RCC 7860 (cell line): ENCODE measurements at regions not wholly inside any gene's neighbourhood (a gene's known extent, or its start where the extent isn't known, plus 50 kb on each side); places are given as distances from the start of the nearest gene placed in this dataset.
"Not testable (repeated sequence)": the region's sequence is repeated elsewhere in the genome, so short reads cannot be mapped to it uniquely, and the experiment has no call there.

Source experiments
- DNase-seq: peaks from one replicate; pipeline ENCODE4 v3.0.0-alpha.2; 2015; ENCODE audit warnings: low spot score
- FAIRE-seq: peaks from 2 replicates; lab custom pipeline; 2012; peaks lifted over from hg19 to GRCh38; lab: Jason Lieb, UNC

DNA sequence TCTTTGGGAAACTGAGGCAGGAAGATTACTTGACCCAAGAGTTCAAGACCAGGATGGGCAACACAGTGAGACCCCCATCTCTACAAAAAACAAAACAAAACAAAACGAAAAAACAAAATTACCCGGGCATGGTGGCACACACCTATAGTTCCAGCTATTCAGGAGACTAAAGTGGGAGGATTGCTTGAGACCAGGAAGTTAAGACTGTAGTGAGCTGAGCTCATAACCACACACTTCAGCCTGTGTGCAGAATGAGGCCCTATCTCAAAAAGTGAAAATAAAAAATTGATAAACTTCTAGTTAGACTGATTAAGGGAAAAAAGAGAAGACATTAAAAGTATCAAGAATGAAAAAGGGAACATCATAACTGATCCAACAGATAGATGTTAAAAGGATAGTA lies 154.0 kb downstream of the RHOU start:
- DNase-seq, result no peak
- FAIRE-seq, result no peak

DNA sequence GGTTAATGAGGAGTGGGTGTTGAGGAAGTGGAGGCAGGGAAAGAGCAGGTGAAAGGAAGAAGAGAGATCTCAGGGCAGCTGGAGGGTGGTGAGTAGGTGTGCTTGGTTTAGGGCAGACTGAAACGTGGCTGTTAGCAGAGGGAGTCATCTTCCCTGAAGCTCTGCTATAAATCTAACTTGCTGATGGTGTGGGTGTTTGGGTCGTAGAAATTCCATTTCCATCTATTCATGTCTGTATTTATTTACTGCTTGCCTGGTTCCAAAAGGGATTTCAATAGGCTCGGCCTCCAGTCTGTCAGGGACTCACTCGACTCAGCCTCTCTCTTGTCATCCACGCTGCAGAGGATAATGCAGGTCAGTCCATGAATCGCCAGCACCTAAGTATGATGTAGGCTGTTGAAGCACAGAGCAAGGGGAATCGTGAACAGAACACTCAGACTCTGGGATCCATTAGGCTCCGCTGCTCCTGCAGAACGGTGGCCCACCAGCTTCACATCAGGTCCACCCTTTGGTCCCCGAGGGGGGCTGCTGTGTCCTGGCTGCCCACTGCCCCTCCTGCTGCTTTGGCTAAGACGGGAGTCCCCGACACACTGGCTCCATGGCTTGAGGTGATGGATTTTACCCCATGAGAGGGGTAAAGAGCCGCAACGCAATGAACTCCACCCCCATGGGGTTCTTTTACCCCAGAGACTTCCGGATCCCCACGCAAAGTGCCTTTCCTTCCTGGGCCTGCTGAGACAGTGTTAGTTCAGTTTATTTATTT lies 156.2 kb downstream of the RHOU start:
- no peak for DNase-seq
- no peak for FAIRE-seq

GRCh38 chr1:228892200-228892599 lies 156.9 kb downstream of the RHOU start:
- FAIRE-seq, DNase-seq: not testable (repeated sequence)

GRCh38 chr1:228894442-228894989 lies 159.2 kb downstream of the RHOU start:
- DNase-seq (no peak), FAIRE-seq (no peak)

- FAIRE-seq (no peak), DNase-seq (no peak)
These were observed 162.6 kb downstream of the RHOU start for GRCh38 chr1:228897901-228898300.

GRCh38 chr1:228898582-228898992 lies 163.3 kb downstream of the RHOU start:
- DNase-seq (no peak), FAIRE-seq (no peak)

DNA sequence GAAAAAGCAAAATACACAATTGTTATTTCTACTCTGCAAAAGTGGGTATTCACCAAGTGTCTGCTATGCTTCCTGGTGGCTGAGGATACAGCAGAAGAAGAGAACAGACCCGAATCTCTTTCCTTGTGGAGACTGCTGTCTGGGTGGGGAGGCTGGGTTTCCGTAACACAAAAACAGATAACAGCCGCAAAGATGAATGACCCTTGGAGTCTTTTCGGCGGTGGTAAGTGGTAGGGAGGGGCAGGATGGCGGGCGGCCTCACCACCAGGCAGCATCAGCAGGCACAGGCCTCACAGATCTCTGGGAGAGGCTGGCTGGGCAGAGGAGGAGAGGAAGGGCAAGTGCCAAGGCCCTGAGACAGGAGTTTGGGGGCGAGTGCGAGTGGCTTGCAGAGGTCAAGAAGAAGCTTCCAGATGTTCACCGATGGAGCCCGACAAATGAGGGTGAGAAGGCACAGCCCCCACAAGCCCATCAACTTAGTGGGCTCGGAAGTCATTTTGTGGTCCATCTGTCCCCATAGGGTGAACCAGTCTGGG lies 164.2 kb downstream of the RHOU start:
- no peak for FAIRE-seq
- DNase-seq, result no peak

DNA sequence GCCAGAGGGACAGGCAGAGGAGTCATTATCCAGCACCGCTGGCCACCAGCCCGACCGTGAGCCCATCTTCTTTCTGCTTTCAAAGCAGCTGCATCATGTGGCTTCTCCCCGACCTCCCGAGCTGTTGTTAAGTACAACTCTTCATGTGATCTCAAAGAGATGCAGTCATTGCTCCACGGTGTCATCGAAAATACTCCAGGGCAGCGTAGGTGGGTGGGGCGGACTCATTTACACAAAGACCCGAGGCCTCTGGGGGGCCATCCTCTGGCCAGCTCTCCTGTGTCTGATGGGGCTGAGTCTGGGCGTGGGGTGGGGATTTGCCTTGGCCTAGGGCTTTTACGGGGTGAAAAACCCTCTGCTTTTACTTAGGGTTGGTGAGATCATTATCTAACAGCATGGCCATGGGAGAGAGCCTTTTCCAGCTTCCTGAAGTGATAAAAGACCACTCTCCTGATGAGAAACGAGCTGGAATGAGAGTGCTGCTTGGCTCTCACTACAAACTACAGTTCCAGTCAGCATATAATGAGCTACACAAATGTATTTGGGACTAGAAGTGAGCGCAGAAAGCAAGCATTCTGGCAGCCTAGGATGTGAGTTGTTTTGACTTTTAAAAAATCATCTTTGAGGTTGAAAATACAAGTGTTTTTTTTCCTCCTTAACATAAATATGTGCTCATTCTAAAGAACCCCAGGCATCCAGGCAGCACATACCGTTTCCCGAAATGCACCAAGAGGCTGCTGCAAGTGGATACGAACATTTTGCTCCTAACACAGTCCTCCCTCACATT lies 165.0 kb downstream of the RHOU start:
- DNase-seq, result no peak
- FAIRE-seq, result no peak

GRCh38 chr1:228900886-228901392 lies 165.7 kb downstream of the RHOU start:
- DNase-seq, result no peak
- no peak for FAIRE-seq

DNA sequence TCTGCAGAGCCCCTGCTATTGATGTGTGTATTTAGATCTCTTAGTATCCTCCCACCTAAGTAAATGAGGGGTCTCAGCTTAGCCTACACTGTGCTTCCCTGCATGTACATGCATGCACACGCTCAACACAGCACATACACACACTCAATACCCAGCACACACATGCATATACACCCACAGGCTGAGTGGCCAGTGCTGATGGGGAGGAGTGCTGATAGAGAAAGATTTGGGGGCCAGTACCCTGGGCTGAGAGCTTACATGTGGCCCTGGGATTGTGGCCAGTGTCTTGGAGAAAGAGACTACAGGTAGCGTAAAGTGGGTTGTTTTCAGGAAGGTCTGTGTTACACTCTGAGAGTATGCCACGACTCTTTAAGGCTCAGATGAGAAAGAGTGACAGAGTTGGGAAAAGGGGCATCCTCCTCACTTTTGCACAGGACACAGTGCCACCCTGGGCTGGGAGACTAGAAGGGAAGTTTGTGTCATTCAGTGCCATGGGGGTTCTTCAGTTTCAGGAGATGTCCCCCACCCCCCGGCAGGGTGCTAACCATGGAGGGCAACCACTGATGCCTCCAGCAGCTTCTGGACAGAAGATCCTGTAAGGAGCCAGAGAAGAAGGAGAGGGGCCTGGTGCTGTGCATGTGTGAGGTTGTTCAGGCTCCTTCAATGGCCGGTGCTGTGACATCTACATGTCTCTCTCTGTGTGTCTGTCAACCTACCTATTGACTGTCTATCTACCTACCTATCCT lies 166.8 kb downstream of the RHOU start:
- DNase-seq, result no peak
- no peak for FAIRE-seq

GRCh38 chr1:228902781-228903433 lies 167.6 kb downstream of the RHOU start:
- DNase-seq (peak; percentile 93), FAIRE-seq (peak; percentile 97)

DNA sequence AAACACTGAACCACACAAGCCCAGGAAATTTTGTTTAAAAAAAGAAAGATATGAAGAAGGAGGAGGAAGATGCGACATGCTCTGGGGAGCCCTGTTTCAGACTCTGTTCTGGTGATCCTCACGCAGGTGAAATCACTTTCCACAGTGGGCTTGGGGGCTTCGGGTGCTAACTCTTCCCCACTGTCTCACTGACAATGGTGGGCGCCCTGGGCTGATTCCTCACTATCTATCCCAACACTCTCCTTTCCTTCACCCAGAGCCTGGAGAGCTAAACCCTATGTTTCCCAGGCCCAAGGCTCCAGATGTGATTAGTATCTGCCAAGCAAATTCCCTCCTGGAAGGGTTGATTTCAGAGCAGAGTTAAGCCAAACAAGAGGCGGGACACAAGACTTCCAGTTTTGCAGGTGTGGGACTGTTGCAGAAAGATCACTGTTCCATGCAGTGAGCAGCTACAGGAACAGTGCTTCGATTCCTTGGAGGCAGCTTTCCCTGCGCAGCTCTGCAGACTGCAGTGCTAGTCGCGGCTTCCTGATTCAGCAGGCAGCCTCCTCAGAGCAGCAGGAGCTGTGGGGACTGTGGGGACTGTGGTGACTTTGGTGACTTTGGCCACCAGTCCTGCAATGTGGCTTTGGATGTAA lies 168.3 kb downstream of the RHOU start:
- no peak for FAIRE-seq

GRCh38 chr1:228904222-228904621 lies 168.9 kb downstream of the RHOU start:
- FAIRE-seq (no peak), DNase-seq (no peak)

More for the DNA sequence above, 168.3 kb downstream of the RHOU start:
- no peak for DNase-seq

DNA sequence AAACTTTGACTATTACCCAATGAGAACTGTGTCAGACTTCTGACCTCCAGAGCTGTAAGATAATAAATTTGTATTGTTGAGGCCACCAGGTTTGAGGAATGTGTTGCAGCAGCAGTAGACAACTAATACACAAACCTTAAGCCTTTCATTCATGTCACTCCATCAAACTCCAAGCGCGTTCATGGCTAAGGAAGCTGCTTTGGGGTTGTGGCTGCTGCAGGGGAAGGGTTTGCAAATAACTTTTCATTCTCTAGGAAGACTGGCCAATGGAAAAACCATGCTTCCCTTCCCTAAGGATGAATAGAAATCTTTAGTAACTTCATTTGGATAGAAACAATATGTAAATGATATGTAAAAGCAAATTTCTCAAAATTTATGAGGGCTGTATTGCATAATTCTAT lies 170.4 kb downstream of the RHOU start:
- DNase-seq (no peak), FAIRE-seq (no peak)

DNA sequence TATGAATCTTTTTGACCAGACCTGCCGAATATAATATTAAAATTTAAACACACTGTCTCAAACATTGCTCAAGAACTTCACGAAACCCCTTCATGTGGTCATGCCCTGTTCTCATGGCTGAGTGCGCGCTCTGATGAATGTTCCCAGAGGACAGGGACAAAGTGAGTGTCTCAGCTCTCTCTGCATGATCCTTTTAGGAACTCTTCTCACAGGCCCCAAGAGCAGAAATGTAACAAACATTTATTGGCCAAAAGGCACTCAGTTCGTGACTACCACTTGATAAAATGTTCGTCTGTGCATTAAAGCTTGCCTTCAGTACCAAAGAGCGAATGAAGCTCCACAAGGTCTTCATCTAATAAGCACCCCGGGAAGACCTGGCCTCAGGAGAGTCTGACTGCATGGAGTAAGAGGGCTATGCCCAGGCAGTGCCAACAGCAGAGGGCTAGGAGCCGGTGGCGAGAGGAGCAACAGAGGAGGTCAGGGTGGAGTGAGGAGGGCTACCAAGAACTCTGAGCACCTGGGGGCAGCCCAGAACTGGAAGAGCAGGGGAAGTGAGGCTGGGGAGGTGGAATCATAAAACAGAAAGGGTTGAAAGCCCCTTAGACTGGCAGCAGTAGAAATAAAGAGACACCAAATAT lies 171.1 kb downstream of the RHOU start:
- FAIRE-seq (no peak), DNase-seq (no peak)

DNA sequence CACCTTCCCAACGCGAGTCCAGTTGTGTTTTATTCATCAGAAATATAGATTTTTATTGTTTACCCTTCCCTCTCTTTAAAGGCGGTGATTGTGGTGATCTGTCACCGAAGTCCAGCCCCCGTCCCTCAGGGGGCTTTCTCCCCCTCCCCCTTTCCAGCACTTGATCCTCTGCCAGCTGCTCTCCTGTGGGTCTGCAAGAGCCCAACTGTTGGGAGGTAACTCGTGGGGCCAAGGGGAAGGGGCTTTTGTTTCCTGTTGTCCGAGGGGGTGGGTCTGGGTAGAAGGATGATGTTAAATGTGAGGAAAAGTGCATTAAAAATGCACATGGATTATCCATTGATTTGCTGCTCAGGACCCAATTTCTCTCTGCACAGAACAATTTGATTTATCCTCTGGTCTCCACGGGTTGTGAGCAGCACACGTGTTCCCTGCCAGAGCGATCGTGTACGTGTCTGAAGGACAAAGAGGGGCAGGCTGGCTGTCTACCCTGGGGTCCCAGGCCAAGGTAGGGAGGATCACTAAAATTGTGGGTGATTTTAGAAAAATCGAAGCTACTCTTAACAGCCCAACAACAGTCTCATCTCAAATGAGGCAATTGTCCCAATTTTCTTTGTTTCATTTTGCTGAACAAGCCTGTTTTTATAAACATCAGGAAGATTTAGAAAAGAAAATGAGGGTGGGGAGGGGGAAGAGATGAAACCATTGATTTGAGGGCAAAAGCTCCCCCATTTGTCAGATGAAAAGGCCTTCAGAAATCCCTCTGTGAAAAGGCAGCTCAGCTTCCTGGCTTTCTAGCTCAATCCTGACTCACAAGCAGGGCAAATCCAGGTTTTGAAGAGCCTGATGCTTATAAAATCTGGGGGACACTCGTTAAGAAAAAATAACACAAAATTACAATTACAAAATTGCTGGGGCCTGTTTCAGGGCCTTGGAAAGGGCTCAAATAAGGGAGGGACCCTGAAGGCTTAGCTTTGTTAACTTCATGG lies 176.2 kb downstream of the RHOU start:
- FAIRE-seq (no peak), DNase-seq (no peak)

GRCh38 chr1:228913626-228914414 lies 178.5 kb downstream of the RHOU start:
- DNase-seq (no peak), FAIRE-seq (no peak)
